OCI-LY7 (cell line): ENCODE measurements at regions not wholly inside any gene's neighbourhood (a gene's known extent, or its start where the extent isn't known, plus 50 kb on each side); places are given as distances from the start of the nearest gene placed in this dataset.

Experiments used
- CTCF ChIP-seq: fragments of 200-600 bp; sonication (generic); conservative IDR thresholded peaks from 2 replicates; pipeline ENCODE4 v1.5.1; 2014; ENCODE audit warnings: mild to moderate bottlenecking, antibody characterized with exemption, low read length, moderate library complexity, mixed read lengths
- EZH2phosphoT487 ChIP-seq: fragments of 200-600 bp; sonication (generic); IDR thresholded peaks from 2 replicates; pipeline ENCODE4 v1.6.1; 2018; ENCODE audit warnings: low read depth, borderline replicate concordance, mild to moderate bottlenecking, mixed run types, antibody characterized with exemption, low read length, moderate library complexity, mixed read lengths

- TF ChIP-seq CTCF: no peak
- no peak for TF ChIP-seq EZH2phosphoT487
These were observed 155.4 kb upstream of the VRK2 start for GRCh38 chr2:57891086-57891712.
